GM18499 (cell line): ENCODE measurements at regions not wholly inside any gene's neighbourhood (a gene's known extent, or its start where the extent isn't known, plus 50 kb on each side); places are given as distances from the start of the nearest gene placed in this dataset.

Experiments
- ATAC-seq: cut with Tn5 transposase; IDR thresholded peaks from one replicate; pipeline ENCODE4 v1.9.1; 2021; ENCODE audit warnings: moderate number of reproducible peaks; ENCODE audit not compliant: insufficient read depth, unreplicated experiment

DNA sequence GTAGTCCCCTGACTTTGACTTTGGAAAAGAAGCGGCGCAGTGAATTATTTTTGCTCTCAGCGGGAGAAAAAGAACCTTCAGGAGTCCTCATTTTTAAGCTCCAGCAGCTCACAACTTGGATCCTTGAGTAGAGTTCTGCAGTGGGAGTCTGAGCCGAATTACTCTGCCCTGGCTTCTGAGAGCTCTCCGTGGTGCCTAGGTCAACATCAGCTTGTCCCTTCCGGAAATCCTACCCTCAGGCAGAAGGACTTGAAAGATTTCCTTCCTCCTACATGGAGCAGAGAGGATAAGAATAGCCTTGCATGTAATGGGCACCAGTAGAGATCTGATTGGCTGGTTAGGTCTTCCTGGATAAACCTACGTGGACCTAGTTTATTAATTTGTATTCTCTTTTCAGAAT, 549.7 kb upstream of the TENM3 start:
- no peak for ATAC-seq

DNA sequence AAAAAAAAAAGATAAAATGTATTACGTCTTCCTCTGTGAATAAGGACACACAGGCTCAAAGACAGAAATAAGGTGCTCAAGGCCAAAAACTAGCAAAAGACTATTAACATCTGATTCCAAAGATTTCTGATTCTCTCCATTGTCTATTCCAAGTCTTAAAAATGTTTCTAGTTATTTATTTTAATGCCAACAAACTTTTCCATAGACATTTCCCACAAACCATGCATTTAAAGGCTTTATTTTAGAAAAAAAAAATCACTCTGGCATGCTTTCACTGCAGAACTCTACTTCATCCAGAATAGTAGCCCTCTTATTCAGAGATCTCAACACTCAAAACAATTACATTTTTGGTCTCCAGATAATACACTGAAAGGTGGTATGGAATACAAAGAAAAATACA, 545.0 kb upstream of the TENM3 start:
- no peak for ATAC-seq

DNA sequence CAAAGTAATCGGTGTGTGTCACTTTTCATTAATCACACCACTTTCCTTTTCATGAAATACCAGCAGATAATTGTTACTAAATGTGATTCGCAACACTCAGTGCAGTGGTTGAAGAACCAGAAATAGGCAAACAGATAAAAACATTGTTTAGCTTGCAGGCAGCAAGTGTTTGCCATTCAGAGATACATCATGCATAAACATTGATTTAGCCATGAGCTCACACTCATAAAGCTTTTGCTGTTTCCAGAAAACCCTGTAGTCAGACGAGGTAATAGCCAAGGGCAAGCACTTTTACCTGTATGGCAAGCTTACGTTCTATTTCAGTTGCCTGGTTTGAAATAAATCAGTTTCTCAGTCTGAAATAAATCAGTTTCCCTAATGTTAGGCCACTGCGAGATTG, 542.0 kb upstream of the TENM3 start:
- no peak for ATAC-seq

DNA sequence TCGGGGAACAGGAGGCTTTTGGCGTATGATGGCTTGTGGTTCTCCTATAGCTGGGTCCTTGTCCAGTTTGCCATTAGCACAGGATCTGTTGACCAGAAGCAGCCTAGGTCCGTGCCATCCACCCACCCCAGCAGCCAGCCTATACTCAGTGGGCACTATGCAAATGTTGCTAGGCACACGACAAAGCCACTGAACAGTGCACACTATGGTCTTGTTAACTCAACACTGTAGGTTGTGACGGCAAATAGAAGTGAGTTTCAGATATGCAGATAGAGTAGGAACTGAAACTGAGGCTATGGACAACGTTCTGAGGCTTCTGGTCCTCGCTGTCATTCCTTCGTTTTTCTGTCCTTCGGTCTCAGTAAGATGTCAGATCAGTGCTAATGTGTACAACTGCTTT, 541.3 kb upstream of the TENM3 start:
- no peak for ATAC-seq

DNA sequence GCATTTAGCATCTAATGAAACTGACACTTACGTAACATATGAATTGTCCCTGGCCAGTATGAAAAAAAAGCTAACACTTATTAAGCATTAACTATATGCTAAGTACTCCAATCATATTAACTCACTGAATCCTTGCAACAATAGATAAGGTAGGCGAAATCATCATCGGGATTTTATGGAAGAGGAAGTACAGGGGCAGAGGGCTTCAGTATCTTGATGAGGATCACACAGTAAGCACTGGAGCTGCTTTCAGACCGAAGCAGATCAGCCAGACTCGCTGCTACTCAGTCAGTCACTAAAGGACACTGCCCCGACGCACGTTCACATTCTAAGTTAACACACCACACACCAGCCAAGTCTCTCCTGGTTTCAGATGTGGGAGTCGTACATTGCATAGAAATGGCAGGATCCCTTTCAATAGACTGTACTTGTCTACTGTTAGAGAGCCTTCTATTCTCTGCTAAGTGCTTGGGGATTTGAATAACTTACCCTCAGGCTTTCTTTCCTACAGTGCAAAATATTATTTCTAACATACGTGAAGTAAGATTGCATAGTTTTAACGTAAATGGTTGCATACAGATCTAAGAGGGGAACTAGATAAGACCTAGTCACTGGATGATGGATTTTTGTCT, 540.2 kb upstream of the TENM3 start:
- no peak for ATAC-seq

DNA sequence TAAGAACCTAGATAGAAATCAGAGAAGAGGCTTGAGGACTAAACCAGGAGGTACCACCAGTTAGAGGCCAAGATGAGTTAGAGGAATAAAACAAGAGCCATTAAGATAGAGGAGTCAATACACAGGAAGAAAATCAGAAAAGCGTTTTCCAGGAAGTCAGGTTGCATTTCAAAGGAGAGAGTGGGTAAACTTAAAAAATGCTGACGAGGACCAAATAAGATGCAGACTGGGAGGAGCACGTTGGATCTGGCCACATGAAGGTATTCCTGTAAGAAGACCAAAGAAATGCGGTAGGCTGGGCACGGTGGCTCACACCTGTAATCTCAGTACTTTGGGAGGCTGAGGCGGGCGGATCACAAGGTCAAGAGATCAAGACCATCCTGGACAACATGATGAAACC, 533.1 kb upstream of the TENM3 start:
- ATAC-seq, result no peak

DNA sequence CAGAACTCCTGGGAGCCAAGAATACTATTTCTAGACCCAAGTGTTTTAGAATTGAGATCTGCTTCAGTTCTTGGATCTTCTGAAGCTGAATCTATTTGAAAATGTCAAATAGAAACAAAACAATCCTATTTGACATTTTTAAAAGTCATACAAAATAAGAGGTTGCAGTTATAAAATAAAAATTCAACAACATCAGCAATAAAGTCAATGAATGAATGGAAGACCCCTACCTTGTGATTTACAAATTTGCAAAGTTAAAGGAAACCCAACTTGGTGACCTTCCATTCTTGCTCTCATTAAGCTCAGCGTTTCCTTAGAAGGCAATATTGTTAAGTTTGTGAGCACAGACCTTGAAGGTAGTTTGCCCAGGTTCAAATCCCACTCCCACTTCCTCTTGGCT, 531.8 kb upstream of the TENM3 start:
- ATAC-seq, result no peak

DNA sequence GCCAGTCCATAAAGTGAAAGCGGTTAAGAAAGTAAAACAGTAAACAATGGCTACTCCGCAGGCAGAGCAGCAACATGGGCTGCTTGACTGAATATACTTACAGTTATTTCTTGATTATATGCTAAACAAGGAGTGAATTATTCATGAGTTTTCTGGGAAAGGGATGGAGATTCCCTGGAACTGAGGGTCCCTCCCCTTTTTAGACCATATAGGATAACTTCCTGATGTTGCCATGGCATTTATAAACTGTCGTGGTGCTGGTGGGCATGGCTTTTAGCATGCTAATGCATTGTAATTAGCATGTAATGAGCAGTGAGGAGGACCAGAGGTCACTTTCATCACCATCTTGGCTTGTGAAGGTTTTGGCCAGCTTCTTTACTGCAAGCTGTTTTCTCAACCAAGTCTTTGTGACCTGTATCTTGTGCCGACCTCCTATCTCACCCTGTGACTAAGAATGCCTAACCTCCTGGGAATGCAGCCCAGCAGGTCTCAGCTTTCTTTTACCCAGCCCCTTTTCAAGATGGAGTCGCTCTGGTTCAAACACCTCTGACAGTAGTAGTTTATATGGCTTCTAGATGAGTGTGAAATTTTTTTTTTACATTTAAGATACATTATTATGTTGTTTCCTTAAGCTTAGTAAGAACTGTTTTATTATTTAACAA, 514.8 kb upstream of the TENM3 start:
- no peak for ATAC-seq

DNA sequence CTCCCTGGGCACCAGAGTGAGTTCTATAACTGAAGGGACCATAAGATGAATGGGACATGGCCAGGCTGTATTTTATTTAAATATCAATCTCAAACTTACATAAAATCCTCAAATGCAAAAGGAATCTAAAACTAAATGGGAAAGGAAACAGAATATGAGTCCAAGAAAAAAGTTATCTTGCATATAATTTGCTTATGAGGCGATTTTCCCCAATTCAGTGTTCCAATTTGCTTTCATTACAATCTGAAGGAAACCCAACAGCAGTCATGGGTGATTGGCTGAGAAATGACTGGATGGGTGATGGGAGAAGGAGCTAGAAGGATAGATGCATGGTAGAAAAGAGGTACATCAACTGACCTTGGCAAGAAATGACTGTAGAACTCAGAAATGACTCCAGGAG, 511.3 kb upstream of the TENM3 start:
- ATAC-seq, result no peak

DNA sequence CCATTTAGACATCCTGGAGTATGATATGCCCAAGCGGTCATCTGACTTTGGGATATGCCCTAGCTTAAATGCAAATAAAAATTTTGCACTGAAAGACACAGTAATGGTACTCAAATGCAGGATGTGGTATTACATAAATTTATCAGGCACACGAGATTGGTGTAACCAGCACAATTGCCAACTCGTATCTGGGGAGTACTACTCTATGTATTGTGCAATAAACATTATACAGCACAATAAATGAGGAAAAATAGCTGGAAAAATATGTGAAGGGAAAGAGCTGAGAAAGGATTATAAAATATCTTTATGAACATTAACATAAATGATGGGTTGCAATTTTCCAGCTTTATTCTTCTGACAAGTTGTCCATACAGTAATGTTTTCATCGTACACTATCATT, 505.5 kb upstream of the TENM3 start:
- no peak for ATAC-seq

DNA sequence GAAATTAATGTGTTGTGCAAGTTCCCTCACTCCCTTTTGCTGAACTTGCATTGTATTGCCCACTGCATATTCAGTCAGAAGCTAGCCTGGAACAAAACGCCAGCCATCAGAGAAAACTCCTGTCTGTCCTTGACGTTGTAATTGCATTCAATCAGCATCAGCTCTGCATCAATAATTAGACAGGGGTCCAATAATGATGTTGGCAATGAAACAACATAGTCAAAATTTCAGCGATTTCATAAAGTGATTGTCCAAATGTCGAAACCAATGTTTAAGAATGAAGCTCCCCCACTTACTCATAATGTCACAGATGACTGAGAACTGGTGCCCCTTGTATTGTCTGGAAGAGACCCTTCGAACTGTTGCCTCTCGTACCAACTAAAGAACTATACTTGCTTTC, 504.2 kb upstream of the TENM3 start:
- ATAC-seq, result no peak

DNA sequence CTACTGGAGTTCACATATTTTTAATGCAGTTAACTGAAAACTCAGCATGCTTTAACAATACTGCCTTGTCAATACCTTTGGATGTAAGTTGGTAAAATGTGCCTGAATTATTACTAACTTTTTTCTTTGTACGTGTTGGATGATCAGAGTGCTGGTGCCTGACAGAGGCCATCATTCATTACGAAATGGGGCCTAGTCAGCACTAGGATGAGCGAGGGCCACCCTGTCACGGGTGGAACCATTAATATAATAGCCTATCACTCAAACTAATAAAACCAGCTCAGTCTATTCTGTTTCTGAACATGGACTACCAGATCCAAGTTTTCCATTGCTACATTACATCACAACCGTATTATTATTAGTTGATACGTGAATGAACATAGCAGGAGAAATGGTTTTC, 501.7 kb upstream of the TENM3 start:
- ATAC-seq, result no peak

DNA sequence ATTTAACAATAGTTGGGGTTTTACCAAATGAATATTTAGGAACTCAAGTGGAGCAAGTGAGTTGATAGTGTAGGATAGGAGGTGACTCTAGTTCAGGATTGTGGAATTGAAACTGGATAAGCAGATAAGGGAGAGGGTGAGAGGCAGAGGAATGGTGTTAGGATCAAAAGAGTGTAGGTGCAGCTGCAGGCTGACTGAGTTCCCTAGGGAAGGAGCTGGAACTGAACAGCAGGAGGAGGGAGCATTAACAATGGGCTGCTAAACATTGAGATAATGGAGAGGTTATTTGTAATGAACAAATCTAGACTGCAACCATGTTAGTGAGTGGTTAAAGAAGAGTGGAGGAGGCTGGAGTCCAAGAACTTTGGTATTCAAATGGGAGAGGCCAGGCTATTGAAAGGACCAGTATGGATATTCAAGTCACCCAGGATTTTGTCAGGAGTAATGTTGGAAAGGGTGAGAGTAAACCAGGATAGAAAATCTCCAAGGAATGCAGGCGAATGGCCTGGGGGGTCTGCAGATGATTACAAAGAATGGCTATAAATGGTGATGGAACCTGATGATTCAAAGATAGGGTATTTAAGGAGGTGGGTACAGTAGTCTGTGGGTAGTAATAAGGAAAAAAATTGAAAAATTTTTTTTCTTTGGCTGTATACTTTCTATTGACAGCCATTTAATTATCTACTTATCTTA, 497.1 kb upstream of the TENM3 start:
- ATAC-seq, result no peak

DNA sequence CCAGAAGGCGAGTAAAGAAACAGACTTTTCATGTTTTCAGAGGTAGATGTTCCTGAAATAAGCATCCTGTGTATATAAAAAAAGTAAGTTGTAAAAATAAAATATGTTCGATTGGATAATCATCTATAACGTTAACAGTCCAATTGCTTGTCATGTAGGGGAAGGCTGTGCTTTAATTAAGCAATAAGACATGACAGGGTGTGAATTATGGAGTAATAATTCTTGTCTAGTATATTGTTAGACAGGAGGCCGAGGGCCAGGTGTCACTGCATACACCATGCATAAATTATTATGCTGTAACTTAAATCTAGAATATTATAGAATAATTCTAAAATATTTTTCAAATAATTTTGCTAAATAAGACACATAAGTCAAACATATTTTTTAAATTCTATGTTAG, 494.6 kb upstream of the TENM3 start:
- ATAC-seq, result no peak

DNA sequence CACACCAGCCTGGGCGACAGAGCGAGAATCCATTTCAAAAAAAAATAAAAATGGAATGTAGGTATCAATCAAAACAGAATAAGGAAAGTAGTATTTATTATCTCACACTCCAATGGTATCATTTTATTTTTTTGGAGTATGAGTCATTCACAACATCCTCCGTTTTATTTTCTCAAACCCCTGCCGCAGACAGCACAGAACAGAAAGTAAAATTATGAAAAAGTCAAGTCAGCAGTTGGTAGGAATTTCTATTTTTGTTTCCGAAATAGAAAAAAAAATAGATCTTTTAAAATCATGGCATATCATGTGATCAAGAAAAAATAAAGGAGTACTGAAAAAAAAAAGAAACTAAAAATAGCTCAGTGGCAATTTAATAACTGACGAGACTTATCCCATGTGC, 490.7 kb upstream of the TENM3 start:
- no peak for ATAC-seq

DNA sequence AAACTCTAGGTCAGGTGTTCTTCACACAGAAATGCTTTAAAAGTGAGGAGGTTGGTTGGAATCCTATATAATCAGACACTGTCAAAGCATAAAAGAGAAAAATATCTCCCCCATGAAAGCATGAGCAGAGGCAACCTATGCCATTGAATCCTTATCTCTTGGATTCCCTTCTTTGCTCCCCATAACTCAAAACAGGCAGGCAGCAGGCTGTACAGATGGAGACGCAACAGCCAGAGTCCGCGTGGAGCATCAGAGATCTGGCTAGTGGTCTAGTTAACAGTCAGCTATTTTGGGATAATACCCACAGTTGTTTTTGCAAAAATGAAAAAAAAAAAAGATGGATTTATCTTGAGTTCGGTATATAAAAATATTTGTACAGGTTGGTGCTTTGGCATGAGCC, 490.0 kb upstream of the TENM3 start:
- no peak for ATAC-seq

DNA sequence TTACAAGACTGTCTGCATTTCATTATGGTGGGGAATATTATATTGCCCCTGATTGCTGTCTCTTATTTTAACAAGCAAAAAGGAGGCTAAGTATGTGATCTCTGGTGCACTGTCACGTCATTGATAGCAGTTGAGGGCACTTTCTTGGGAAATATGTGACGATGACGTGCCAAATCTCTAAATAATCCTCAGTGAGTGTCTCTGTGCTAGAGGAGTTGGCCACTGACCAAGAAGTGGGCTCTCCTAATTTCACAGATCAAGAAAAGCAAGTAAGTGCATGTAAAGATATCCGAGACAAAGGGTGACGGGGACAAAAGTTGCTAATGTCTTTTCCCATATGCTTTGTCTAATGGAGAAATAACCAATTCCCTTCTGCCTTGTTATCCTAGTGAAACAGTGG, 487.4 kb upstream of the TENM3 start:
- no peak for ATAC-seq

DNA sequence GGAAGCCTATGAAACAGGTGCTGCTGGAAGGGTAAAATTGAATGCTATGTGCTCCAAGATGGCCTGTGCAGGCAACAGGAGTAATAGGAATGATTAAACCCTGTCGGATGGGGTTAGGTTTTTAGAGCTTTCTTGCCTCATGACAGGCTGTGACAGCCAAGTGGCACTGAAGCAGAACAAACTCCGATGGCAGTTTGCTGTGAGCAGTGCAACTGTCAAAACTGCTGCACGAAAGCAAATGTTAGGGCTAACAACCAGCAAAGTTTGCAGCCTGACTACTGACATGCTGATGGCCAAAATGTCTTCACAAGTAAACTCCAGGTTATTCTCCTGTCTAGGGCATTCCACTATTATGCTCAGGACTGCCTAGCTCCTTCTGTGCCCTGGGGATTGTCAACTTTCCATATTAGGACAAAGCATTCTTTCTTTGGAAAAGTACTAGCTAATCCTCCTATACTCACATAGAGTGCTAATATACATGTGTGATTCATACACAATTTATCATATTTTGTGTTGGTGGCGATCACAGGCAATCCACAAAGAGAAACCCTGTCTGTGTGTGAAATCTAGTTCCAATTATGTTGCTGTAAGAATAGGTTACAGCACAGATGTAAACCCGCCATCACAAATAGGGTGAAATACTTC, 486.6 kb upstream of the TENM3 start:
- ATAC-seq, result no peak

DNA sequence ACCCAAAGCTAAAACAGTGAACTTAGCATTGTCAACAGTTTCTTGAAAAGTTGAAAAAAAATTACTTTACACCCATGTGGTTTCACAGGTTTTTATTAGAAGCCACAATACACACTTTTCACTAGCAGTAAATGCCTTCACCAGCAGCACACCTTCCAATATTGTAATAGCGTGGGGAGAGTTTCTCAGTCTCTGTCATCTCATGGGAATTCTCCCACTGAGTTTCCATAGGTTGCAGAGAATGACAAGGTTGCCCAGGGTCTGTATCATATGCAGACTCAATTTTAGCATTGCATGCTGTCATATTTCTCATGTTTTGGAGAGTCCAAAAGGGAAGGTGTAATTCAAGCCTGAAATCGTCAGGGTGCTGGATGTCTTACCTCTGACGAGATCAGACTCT, 486.1 kb upstream of the TENM3 start:
- ATAC-seq, result no peak

DNA sequence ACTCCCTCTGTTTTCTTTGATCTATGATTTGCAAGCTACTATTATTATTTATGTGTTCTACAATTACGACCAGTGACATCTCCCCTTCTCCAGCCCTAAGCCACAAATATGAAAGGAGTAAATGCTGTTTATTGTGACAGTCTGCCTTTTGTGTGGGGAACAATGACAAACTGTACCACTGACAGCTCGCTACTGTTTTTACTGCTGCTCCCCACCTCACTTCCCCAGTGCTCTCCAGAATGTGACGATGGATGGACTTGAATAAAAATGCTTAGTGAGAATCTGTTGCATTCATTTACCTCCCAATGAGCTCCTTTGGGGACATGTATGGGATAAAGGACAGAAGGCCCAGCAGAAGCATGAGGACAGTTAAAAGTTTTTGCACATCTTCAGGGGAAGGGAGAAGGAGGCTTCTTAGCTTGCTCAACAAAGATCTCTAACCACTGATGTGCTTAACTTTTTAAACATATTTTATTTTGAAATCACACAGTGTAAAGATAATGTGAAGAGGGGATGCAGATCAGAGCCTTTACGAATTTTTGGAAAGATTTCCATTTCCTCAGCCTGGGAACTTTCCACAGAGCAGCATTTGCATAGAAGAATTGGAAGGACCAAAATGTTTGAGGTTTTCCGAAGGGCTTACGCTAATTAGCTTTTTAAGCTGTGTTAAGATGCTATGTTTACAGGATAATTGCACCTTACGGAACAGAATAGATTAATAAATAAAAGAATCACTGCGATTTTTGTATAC, 485.1 kb upstream of the TENM3 start:
- no peak for ATAC-seq

DNA sequence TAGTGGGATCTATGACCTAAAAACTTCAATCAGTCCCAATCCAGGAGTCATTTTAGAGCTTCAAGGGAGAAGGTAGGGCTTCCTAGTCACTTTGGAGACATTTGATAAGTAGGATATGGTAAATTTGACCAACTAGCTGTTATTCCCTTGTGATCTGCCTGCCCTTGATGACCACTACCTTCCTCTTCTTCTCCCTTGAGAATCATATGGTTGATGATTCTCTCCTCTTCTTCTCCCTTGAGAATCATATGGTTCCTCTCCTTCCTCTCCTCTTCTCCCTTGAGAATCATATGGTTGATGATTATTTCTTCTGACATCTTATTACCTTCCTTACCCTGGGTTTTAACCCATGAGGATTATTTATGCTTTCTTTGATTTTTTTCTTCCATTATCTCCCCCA, 482.6 kb upstream of the TENM3 start:
- ATAC-seq, result no peak
